SJCRH30 (cell line): ENCODE measurements at regions not wholly inside any gene's neighbourhood (a gene's known extent, or its start where the extent isn't known, plus 50 kb on each side); places are given as distances from the start of the nearest gene placed in this dataset.
"Not testable (repeated sequence)": the region's sequence is repeated elsewhere in the genome, so short reads cannot be mapped to it uniquely, and the experiment has no call there.

Experiments
- DNase-seq, 2 experiments: peaks; one replicate each; pipeline ENCODE4 v3.0.0-alpha.2; 2015 to 2020
- H3K27ac ChIP-seq: fragments of 250-450 bp; sonication (Bioruptor Pico); 2 replicates; pipeline ENCODE4 v1.5.1; 2020; ENCODE audit warnings: mild to moderate bottlenecking, moderate library complexity
- H3K27me3 ChIP-seq: fragments of 250-450 bp; sonication (Bioruptor Pico); 2 replicates; pipeline ENCODE4 v1.5.1; 2020; ENCODE audit warnings: mild to moderate bottlenecking, moderate library complexity
- H3K36me3 ChIP-seq: fragments of 250-450 bp; sonication (Bioruptor Pico); 2 replicates; pipeline ENCODE4 v1.5.1; 2020; ENCODE audit warnings: mild to moderate bottlenecking, moderate library complexity
- H3K4me1 ChIP-seq: fragments of 250-450 bp; sonication (Bioruptor Pico); 2 replicates; pipeline ENCODE4 v1.5.1; 2020; ENCODE audit warnings: mild to moderate bottlenecking, moderate library complexity
- H3K4me3 ChIP-seq: fragments of 250-450 bp; sonication (Bioruptor Pico); 2 replicates; pipeline ENCODE4 v1.5.1; 2020; ENCODE audit warnings: mild to moderate bottlenecking, moderate library complexity
- H3K9me3 ChIP-seq: fragments of 250-450 bp; sonication (Bioruptor Pico); replicated peaks from 2 replicates; pipeline ENCODE4 v1.5.1; 2020; ENCODE audit warnings: mild to moderate bottlenecking, moderate library complexity

DNA sequence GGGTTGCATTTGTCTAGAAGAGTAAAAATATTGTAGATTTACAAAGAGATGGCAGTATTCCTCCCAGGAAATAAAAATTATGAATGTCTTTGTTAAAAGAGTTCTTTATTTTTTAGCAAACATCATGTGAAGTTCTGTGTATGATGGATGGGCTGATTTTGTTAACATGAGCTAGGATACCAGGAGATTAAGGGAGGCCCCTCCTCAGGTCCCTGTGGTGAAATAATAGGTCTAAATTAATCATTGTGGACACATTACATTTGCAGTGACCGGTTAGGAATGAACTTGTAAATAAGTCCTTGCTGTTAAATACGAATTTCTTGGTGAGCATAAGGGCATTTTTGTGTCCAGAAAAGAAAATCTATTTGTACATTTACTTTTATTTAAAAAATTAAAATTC is 339.4 kb upstream of the PHF14 start:
- H3K9me3 ChIP-seq, result no peaks in the 10 kb centered on the region; the same call in 1 of the 2 replicates
- no peak overlapping the region for H3K27ac ChIP-seq
- no peaks in the 10 kb centered on the region for H3K36me3 ChIP-seq
- no peak for DNase-seq
- H3K27me3 ChIP-seq, result no peaks in the 10 kb centered on the region
- no peak overlapping the region for H3K4me3 ChIP-seq
- H3K4me1 ChIP-seq, result no peaks in the 10 kb centered on the region

GRCh38 chr7:10637991-10638390 is 335.7 kb upstream of the PHF14 start:
- H3K27me3 ChIP-seq, result no peaks in the 10 kb centered on the region
- no peaks in the 10 kb centered on the region for H3K9me3 ChIP-seq
- no peak for DNase-seq

DNA sequence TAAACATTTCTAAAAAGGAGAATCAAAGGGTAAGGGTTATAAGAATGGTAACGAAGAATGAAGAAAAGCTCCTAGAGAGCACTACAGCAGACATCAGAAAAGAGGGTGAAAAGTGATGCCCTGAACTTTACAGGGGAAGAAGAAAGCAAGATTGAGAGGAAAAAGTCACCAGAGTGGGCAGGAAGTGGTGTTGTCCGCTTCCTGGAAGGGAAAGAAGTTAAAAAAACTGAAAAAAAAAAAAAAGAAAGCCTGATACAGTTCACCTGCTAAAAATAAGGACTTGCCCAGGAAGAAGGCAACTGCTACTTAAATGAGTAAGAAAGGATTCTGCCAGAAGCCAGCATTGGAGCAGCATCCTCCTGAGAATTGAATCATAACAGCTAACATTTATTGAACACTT is 330.1 kb upstream of the PHF14 start:
- no peaks in the 10 kb centered on the region for H3K36me3 ChIP-seq
- H3K27me3 ChIP-seq, result no peaks in the 10 kb centered on the region
- H3K27ac ChIP-seq, result no peak overlapping the region
- no peak for DNase-seq
- H3K4me1 ChIP-seq, result no peaks in the 10 kb centered on the region
- no peak overlapping the region for H3K4me3 ChIP-seq
- no peaks in the 10 kb centered on the region for H3K9me3 ChIP-seq

More at GRCh38 chr7:10637991-10638390, 335.7 kb upstream of the PHF14 start:
- no peak overlapping the region for H3K4me3 ChIP-seq
- no peaks in the 10 kb centered on the region for H3K4me1 ChIP-seq
- no peak overlapping the region for H3K27ac ChIP-seq
- H3K36me3 ChIP-seq, result no peaks in the 10 kb centered on the region

DNA sequence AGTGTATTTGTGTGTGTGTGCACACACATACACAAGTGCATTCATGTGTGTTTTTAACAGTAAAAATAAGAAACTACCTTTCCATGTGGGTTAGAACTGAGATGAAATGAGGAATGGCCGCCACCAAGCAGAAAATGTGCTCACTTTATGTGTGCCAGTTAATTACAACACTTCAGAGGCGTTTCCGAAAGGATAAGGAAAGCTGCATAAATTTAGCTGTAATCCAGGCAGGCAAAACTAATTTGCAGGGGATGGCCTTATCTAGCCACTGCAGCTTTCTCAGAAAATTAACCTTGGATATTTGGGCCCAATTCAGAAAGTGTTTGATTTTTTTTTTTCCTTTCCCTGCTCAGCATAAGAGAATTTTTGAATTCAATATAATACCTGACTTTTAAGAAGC is 328.8 kb upstream of the PHF14 start:
- Histone ChIP-seq H3K4me3 (no peak overlapping the region), H3K27me3 (no peaks in the 10 kb centered on the region), H3K27ac (no peak overlapping the region), H3K4me1 (no peaks in the 10 kb centered on the region), H3K9me3 (no peaks in the 10 kb centered on the region), H3K36me3 (no peaks in the 10 kb centered on the region)
- no peak for DNase-seq

DNA sequence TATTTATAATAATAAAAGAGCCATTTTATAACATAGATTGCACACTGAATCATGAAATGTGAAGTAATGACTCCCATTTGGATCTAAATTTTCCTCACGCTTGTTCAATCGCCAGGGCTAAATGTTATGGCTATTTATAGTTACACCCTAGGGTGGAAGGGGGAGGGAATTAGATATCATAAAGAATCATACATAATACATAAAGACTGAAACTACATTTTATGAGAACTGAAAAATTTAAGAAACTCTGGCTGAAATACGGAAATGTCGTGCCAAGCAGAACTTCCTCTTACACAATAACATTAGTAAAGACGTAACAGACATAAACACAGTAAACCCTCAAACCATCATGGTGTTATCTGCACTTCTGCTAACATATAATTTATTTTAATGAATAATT is 327.5 kb upstream of the PHF14 start:
- Histone ChIP-seq H3K4me1 (no peaks in the 10 kb centered on the region), H3K9me3 (no peaks in the 10 kb centered on the region), H3K27ac (no peak overlapping the region), H3K4me3 (no peak overlapping the region), H3K36me3 (no peaks in the 10 kb centered on the region), H3K27me3 (no peaks in the 10 kb centered on the region)
- no peak for DNase-seq

DNA sequence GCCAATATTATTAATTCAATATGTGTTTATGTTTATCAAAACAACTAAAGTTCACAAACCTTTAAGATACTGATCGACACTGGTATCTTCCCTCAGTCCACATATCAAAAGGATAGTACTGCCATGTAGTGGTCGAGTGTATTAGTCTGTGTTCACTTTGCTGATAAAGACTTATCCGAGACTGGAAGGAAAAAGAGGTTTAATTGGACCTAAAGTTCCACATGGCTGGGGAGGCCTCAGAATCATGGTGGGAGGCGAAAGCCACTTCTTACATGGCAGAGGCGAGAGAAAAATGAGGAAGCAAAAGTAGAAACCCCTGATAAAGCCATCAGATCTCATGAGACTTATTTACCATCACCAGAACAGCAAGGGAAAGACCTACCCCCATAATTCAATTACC is 325.4 kb upstream of the PHF14 start:
- no peaks in the 10 kb centered on the region for H3K36me3 ChIP-seq
- no peak overlapping the region for H3K4me3 ChIP-seq
- no peak overlapping the region for H3K27ac ChIP-seq
- no peak for DNase-seq
- H3K9me3 ChIP-seq, result no peaks in the 10 kb centered on the region
- H3K27me3 ChIP-seq, result no peaks in the 10 kb centered on the region
- H3K4me1 ChIP-seq, result peaks cover 5% of the 10 kb centered on the region; the same call in 1 of the 2 replicates

DNA sequence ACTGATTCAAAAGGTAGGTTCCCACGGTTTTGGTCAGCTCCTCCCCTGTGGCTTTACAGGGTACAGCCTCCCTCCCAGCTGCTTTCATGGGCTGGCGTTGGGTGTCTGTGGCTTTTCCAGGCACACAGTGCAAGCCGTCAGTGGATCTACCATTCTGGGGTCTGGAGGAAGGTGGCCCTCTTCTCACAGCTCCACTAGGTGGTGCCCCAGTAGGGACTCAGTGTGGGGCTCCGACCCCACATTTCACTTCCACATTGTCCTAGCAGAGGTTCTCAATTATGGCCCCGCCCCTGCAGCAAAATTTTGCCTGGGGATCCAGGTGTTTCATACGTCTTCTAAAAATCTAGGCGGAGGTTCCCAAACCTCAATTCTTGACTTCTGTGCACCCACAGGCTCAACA is 324.6 kb upstream of the PHF14 start:
- H3K4me3 ChIP-seq, H3K27me3 ChIP-seq, H3K4me1 ChIP-seq, DNase-seq, H3K9me3 ChIP-seq, H3K36me3 ChIP-seq, H3K27ac ChIP-seq: not testable (repeated sequence)

DNA sequence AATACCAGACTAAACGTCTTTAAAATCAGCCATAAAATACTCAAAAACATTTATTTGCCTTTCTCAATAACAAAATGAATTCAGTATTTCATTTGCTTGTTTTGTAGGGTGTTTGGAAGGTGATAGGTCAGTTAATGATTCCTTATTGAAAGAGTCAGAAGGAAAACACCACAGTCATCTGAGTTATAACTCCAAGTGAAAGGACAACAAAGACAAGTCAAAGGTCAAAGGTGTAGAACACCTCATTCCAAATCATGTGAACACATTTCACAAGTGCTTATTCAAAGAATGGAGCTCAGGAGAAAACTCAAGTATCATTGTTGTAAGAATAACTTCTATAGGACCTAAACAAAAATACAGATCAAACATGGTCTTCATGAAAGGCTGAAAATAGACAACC is 318.6 kb upstream of the PHF14 start:
- H3K4me3 ChIP-seq, result no peak overlapping the region
- H3K27ac ChIP-seq, result no peak overlapping the region
- no peaks in the 10 kb centered on the region for H3K9me3 ChIP-seq
- no peaks in the 10 kb centered on the region for H3K36me3 ChIP-seq
- H3K27me3 ChIP-seq, result no peaks in the 10 kb centered on the region
- peaks cover 5% of the 10 kb centered on the region; the same call in 1 of the 2 replicates for H3K4me1 ChIP-seq
- no peak for DNase-seq

- peaks cover 5% of the 10 kb centered on the region; the same call in 1 of the 2 replicates for H3K4me1 ChIP-seq
- H3K9me3 ChIP-seq, result no peaks in the 10 kb centered on the region
- H3K4me3 ChIP-seq, result no peak overlapping the region
- H3K27me3 ChIP-seq, result no peaks in the 10 kb centered on the region
- H3K27ac ChIP-seq, result no peak overlapping the region
- no peak for DNase-seq
- no peaks in the 10 kb centered on the region for H3K36me3 ChIP-seq
Measured at GRCh38 chr7:10657201-10657600, 316.5 kb upstream of the PHF14 start.

- Histone ChIP-seq H3K27me3 (no peaks in the 10 kb centered on the region), H3K36me3 (no peaks in the 10 kb centered on the region), H3K27ac (no peak overlapping the region)
Measured at GRCh38 chr7:10657837-10658236, 315.8 kb upstream of the PHF14 start.

GRCh38 chr7:10662491-10662890 is 311.2 kb upstream of the PHF14 start:
- Histone ChIP-seq H3K9me3 (no peaks in the 10 kb centered on the region), H3K27me3 (no peaks in the 10 kb centered on the region), H3K27ac (no peak overlapping the region)

More at GRCh38 chr7:10657837-10658236, 315.8 kb upstream of the PHF14 start:
- H3K4me3 ChIP-seq, result no peak overlapping the region
- DNase-seq, result no peak
- H3K4me1 ChIP-seq, result no peaks in the 10 kb centered on the region
- no peaks in the 10 kb centered on the region for H3K9me3 ChIP-seq

DNA sequence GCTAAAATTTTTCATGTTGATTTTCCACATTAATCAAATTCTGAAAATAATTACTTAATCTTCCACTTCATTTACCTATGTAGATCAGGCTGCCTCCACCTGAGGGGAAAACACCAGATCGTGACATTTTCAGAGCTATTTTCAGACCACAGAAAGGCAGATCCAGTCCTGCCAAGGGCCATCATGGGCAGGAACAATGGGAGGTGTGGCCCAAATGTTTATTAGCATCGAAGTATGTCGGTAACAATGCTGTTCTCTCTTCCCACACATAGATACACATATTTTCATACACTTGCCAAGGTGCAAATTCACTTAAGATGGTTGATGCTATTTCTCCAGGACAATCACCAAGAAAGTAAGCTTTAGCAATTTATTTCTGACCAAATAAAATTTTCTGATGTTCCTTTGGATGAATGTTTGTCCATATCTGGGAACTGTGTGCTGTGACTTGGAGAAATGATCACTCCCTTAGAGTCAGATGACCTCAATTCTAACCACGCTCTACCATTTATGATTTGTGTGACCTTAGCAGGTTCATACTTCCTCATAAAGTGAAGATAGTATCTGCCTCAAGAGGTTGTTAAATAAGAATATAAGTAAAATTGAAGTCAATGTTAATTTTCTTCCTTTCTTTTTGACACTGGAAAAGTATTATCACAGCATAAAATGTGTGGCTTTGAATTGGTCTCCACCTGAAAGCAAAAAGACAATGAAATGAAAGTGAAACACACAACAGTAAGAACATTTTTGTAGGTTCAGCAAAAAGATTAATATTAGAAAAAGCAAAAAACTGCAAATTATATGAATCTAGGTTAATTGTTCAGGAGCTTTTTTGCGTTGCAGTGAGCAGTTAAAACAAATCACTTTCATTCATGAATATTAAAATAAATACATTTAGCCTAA is 310.4 kb upstream of the PHF14 start:
- H3K4me3 ChIP-seq, result no peak overlapping the region
- DNase-seq, result no peak
- no peaks in the 10 kb centered on the region for H3K36me3 ChIP-seq
- H3K27ac ChIP-seq, result no peak overlapping the region
- H3K27me3 ChIP-seq, result no peaks in the 10 kb centered on the region
- no peaks in the 10 kb centered on the region for H3K4me1 ChIP-seq
- no peaks in the 10 kb centered on the region for H3K9me3 ChIP-seq

More at GRCh38 chr7:10662491-10662890, 311.2 kb upstream of the PHF14 start:
- H3K4me1 ChIP-seq, result no peaks in the 10 kb centered on the region
- H3K4me3 ChIP-seq, result no peak overlapping the region
- no peak for DNase-seq
- no peaks in the 10 kb centered on the region for H3K36me3 ChIP-seq

DNA sequence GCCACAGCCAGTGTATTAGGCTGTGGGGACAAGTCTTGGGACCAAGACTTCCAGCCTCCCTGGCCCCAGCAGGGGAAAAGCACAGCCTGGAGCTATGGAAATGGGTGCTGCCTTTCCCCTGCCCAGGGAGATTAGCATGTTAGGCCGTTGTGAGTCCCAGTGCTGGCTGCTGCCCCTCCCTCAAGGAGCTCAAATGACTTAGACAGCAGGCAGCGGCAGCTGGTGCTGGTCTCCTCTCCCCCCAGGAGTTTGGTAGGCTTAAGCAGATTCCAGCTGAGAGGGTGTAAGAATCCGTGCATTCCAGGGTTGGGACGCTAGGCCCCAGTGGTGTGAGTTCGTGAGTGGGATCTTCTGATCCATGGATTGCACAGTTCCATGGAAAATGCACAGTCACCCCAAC is 301.5 kb upstream of the PHF14 start:
- H3K4me1 ChIP-seq, result no peaks in the 10 kb centered on the region
- peak; percentile 65 to 75 for DNase-seq
- no peak overlapping the region for H3K4me3 ChIP-seq
- no peaks in the 10 kb centered on the region for H3K36me3 ChIP-seq
- no peak overlapping the region for H3K27ac ChIP-seq
- no peaks in the 10 kb centered on the region for H3K9me3 ChIP-seq
- no peaks in the 10 kb centered on the region for H3K27me3 ChIP-seq

GRCh38 chr7:10677211-10677610 is 296.5 kb upstream of the PHF14 start:
- no peak overlapping the region for H3K27ac ChIP-seq
- H3K9me3 ChIP-seq, result no peaks in the 10 kb centered on the region
- no peaks in the 10 kb centered on the region for H3K27me3 ChIP-seq
- no peak overlapping the region for H3K4me3 ChIP-seq
- H3K4me1 ChIP-seq, result no peaks in the 10 kb centered on the region
- no peaks in the 10 kb centered on the region for H3K36me3 ChIP-seq
- no peak for DNase-seq

- no peak overlapping the region for H3K27ac ChIP-seq
- H3K9me3 ChIP-seq, result no peaks in the 10 kb centered on the region
- no peak overlapping the region for H3K4me3 ChIP-seq
- no peaks in the 10 kb centered on the region for H3K27me3 ChIP-seq
- H3K4me1 ChIP-seq, result no peaks in the 10 kb centered on the region
- H3K36me3 ChIP-seq, result no peaks in the 10 kb centered on the region
- DNase-seq, result no peak
Measured at GRCh38 chr7:10677668-10678232, 295.9 kb upstream of the PHF14 start.
